Gastrocnemius medialis (tissue), 4 donors: ENCODE measurements at regions not wholly inside any gene's neighbourhood (a gene's known extent, or its start where the extent isn't known, plus 50 kb on each side); places are given as distances from the start of the nearest gene placed in this dataset.

Source experiments
- CTCF ChIP-seq, 5 experiments: fragments of 450-650 bp in 3 of 5; fragments of 200-600 bp in 2 of 5; sonication (generic) in 2 of 5; IDR thresholded peaks in 4 of 5; conservative IDR thresholded peaks in 1 of 5; 1 replicate in 4 of 5; 2 replicates in 1 of 5; pipeline ENCODE4 v1.5.1; 2016 to 2019; ENCODE audit warnings: antibody characterized with exemption in 5 of 5, mild to moderate bottlenecking in 3 of 5, moderate library complexity in 3 of 5
- POLR2A ChIP-seq, 2 donors: fragments of 450-650 bp; IDR thresholded peaks; one replicate each; pipeline ENCODE4 v1.6.1; 2017; ENCODE audit warnings: antibody characterized with exemption in 2 of 2, mild to moderate bottlenecking in 2 of 2, moderate library complexity in 2 of 2

- TF ChIP-seq CTCF (IDR thresholded peaks at IDR 0.05 in 4 of 5, conservative IDR thresholded peaks at IDR 0.05 in 1 of 5): no peak
- TF ChIP-seq POLR2A (IDR thresholded peaks at IDR 0.05): no peak
These were observed 184.5 kb upstream of the SOX21 start for GRCh38 chr13:94896719-94897317.
